ENCODE measurements at regions not wholly inside any gene's neighbourhood (a gene's known extent, or its start where the extent isn't known, plus 50 kb on each side); places are given as distances from the start of the nearest gene placed in this dataset.
"Not testable (repeated sequence)": the region's sequence is repeated elsewhere in the genome, so short reads cannot be mapped to it uniquely, and the experiment has no call there.

DNA sequence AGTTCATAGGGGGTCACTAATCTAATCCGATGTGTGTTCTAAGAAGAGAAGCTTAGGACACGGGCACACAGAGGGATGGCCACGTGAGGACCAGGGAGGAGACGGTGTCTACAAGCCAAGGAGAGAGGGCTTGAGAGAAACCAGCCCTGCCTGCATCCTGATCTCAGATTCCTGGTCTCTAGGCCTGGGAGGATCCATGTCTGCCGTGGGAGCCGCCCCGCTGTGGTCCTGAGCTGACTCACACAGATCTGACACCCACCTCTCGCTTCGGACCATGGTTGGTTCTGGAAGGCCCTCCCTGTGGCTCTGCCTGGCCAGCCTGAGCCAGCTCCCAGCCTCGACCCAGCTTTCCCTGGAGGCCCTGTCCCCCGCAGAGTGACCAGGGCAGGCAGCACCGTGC, 136.2 kb downstream of the TMEM121 start:
- not testable (repeated sequence) for H3K36me3 ChIP-seq (ENCODE audit: control insufficient read depth, insufficient read depth, low read length); H3K27ac ChIP-seq (ENCODE audit: low read length); H3K27me3 ChIP-seq (ENCODE audit: control insufficient read depth, insufficient read depth, low read length); H3K4me3 ChIP-seq (ENCODE audit: low read length); DNase-seq; H3K4me1 ChIP-seq (ENCODE audit: control insufficient read depth, insufficient read depth, low read length)
- peaks cover 22% of the 10 kb centered on the region for H3K9me3 ChIP-seq (ENCODE audit: control insufficient read depth, low read depth, low read length)
- WGBS (ENCODE audit: insufficient coverage, low lambda C conversion rate): no CpG with 5 or more reads among the region's 12 CpGs

DNA sequence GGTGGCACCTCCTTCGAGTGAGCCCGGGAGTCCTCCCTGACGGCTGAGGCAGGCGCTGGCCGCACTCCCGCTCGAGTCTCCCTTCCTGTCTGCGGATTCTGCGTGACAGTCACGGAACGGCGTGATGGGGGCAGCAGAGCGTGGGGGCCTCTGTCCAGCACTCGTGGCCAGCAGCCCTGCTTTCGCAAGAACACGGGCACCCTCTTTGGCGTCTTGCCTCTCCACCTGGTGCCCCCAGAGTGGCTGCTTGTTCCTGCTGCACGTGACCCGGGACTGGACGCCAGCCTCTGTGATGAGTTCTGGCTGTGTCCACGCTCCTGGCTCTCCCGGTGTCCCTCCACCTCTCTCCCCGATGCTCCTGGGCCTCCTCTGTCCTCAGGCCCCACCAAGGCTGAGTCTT, 136.9 kb downstream of the TMEM121 start:
- H3K4me3 ChIP-seq (ENCODE audit: low read length); H3K36me3 ChIP-seq (ENCODE audit: control insufficient read depth, insufficient read depth, low read length); H3K4me1 ChIP-seq (ENCODE audit: control insufficient read depth, insufficient read depth, low read length); H3K27ac ChIP-seq (ENCODE audit: low read length); DNase-seq; H3K27me3 ChIP-seq (ENCODE audit: control insufficient read depth, insufficient read depth, low read length): not testable (repeated sequence)
- H3K9me3 ChIP-seq (ENCODE audit: control insufficient read depth, low read depth, low read length): peaks cover 26% of the 10 kb centered on the region
- no CpG with 5 or more reads among the region's 23 CpGs for WGBS (ENCODE audit: insufficient coverage, low lambda C conversion rate)

DNA sequence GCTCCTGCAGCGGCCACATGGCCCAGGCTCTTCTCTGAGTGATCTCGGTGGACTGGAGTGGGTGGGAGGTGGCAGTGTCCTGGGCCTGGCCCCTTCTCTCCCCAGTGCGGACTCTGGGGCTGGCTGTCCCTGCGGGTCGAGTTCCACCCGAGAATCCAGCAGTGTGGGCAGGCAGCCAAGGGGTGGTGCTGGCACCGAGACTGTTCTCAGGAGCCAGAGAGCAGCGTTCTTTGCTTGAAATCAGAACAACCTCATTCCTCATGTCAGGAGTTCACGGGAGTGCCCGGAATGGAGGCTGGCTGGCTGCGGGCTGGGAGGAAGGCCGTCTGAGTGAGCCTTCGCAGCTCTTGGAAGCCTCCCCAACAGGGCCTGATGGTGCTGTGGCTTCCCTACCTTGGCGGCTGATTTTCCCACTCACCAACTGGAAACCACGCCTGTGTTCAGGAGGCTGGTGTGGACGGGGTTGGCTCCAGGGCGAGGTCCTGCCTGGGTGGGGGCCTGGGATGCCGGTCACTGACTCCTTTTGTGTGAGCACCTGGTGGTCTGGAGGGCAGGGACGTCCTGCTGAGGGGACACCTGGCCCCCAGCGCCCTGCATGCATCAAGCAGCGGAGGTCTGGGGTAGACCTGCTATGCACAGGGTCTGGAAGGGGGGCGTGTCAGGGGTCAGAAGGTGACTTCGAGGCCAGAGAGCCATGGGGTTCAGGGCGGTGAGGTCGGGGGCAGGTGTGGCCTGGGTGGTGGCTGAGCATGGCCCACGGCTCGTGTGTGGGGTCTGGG, 137.6 kb downstream of the TMEM121 start:
- not testable (repeated sequence) for DNase-seq; H3K36me3 ChIP-seq (ENCODE audit: control insufficient read depth, insufficient read depth, low read length); H3K4me3 ChIP-seq (ENCODE audit: low read length); H3K27ac ChIP-seq (ENCODE audit: low read length); H3K27me3 ChIP-seq (ENCODE audit: control insufficient read depth, insufficient read depth, low read length); H3K4me1 ChIP-seq (ENCODE audit: control insufficient read depth, insufficient read depth, low read length)
- peaks cover 29% of the 10 kb centered on the region for H3K9me3 ChIP-seq (ENCODE audit: control insufficient read depth, low read depth, low read length)
- no CpG with 5 or more reads among the region's 27 CpGs for WGBS (ENCODE audit: insufficient coverage, low lambda C conversion rate)

DNA sequence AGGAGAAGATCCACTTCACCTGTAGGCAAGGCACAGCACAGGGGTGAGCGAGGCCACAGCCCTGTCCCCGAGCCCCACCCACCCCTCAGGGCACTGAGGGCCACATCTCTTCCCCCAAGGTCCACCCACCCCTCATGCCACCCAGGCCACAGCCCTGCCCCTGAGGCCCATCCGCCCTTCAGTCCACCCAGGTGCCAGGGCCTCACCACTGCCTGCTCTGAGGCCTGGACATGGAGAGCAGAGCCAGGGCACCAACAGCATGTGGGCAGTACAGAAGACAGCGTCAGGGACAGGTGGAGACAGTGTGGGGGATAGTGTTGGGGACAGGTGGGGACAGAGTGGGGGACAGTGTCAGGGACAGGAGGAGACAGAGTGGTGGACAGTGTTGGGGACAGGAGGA, 138.3 kb downstream of the TMEM121 start:
- no peak for DNase-seq
- H3K4me3 ChIP-seq (ENCODE audit: low read length): no peak overlapping the region
- H3K36me3 ChIP-seq (ENCODE audit: control insufficient read depth, insufficient read depth, low read length): no peaks in the 10 kb centered on the region
- no peaks in the 10 kb centered on the region for H3K4me1 ChIP-seq (ENCODE audit: control insufficient read depth, insufficient read depth, low read length)
- no peak overlapping the region for H3K27ac ChIP-seq (ENCODE audit: low read length)
- no CpG with 5 or more reads among the region's 4 CpGs for WGBS (ENCODE audit: insufficient coverage, low lambda C conversion rate)
- H3K9me3 ChIP-seq (ENCODE audit: control insufficient read depth, low read depth, low read length): peaks cover 34% of the 10 kb centered on the region
- H3K27me3 ChIP-seq (ENCODE audit: control insufficient read depth, insufficient read depth, low read length): no peaks in the 10 kb centered on the region

DNA sequence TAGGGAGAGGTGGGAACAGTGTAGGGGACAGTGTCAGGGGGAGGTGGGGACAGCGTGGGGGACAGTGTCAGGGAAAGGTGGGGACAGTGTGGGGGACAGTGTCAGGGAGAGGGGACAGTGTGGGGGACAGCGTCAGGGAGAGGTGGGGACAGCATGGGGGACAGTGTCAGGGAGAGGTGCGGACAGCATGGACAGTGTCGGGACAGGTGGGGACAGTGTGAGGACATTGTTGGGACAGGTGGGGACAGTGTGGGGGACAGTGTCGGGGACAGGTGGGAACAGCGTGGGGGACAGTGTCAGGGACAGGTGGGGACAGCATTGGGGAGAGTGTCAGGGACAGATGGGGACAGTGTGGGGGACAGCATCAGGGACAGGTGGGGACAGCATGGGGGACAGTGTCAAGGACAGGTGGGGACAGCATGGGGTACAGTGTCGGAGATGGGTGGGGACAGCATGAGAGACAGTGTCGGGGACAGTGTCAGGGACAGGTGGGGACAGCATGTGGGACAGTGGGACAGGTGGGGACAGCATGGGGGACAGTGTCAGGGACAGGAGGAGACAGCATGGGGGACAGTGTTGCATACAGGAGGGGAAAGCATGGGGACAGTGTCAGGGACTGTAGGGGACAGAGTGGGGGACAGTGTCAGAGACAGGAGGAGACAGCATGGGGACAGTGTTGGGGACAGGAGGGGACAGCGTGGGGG, 139.0 kb downstream of the TMEM121 start:
- no peaks in the 10 kb centered on the region for H3K4me1 ChIP-seq (ENCODE audit: control insufficient read depth, insufficient read depth, low read length)
- no peak for DNase-seq
- H3K4me3 ChIP-seq (ENCODE audit: low read length): no peak overlapping the region
- no peaks in the 10 kb centered on the region for H3K36me3 ChIP-seq (ENCODE audit: control insufficient read depth, insufficient read depth, low read length)
- peaks cover 36% of the 10 kb centered on the region for H3K9me3 ChIP-seq (ENCODE audit: control insufficient read depth, low read depth, low read length)
- no peaks in the 10 kb centered on the region for H3K27me3 ChIP-seq (ENCODE audit: control insufficient read depth, insufficient read depth, low read length)
- 73% methylated on average over 3 of the region's 9 CpGs for WGBS (ENCODE audit: insufficient coverage, low lambda C conversion rate)
- H3K27ac ChIP-seq (ENCODE audit: low read length): no peak overlapping the region

DNA sequence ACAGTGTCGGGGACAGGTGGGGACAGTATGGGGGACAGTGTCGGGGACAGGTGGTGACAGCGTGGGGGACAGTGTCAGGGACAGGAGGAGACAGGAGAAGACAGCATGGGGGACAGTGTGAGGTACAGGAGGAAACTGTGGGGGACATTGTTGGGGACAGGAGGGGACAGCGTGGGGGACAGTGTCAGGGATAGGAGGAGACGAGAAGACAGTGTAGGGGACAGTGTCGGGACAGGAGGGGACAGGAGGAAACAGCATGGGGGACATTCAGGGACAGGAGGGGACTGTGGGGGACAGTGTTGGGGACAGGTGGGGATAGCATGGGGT, 139.5 kb downstream of the TMEM121 start:
- H3K27me3 ChIP-seq (ENCODE audit: control insufficient read depth, insufficient read depth, low read length): no peaks in the 10 kb centered on the region
- H3K27ac ChIP-seq (ENCODE audit: low read length): no peak overlapping the region
- WGBS (ENCODE audit: insufficient coverage, low lambda C conversion rate): 81% methylated on average over 3 of the region's 6 CpGs
- no peak for DNase-seq
- no peaks in the 10 kb centered on the region for H3K36me3 ChIP-seq (ENCODE audit: control insufficient read depth, insufficient read depth, low read length)
- no peak overlapping the region for H3K4me3 ChIP-seq (ENCODE audit: low read length)
- peaks cover 35% of the 10 kb centered on the region for H3K9me3 ChIP-seq (ENCODE audit: control insufficient read depth, low read depth, low read length)
- no peaks in the 10 kb centered on the region for H3K4me1 ChIP-seq (ENCODE audit: control insufficient read depth, insufficient read depth, low read length)

DNA sequence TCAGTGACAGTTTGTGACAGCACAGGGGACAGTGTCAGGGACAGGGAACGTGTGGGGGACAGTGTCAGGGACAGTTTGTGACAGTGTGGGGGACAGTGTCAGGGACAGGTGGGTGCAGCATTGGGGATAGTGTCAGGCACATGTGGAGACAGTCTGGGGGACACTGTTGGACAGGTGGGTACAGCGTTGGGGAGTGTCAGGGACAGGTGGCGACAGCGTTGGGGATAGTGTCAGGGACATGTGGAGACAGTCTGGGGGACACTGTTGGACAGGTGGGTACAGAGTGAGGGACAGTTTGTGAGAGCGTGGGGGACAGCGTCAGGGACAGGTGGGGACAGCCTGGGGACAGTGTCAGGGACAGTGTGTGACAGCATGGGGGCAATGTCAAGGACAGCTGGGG, 140.0 kb downstream of the TMEM121 start:
- Histone ChIP-seq H3K27me3 (ENCODE audit: control insufficient read depth, insufficient read depth, low read length) (no peaks in the 10 kb centered on the region), H3K9me3 (ENCODE audit: control insufficient read depth, low read depth, low read length) (peaks cover 30% of the 10 kb centered on the region), H3K4me1 (ENCODE audit: control insufficient read depth, insufficient read depth, low read length) (no peaks in the 10 kb centered on the region), H3K4me3 (ENCODE audit: low read length) (no peak overlapping the region), H3K27ac (ENCODE audit: low read length) (no peak overlapping the region), H3K36me3 (ENCODE audit: control insufficient read depth, insufficient read depth, low read length) (no peaks in the 10 kb centered on the region)
- DNase-seq: no peak
- WGBS (ENCODE audit: insufficient coverage, low lambda C conversion rate): no CpG with 5 or more reads among the region's 6 CpGs

DNA sequence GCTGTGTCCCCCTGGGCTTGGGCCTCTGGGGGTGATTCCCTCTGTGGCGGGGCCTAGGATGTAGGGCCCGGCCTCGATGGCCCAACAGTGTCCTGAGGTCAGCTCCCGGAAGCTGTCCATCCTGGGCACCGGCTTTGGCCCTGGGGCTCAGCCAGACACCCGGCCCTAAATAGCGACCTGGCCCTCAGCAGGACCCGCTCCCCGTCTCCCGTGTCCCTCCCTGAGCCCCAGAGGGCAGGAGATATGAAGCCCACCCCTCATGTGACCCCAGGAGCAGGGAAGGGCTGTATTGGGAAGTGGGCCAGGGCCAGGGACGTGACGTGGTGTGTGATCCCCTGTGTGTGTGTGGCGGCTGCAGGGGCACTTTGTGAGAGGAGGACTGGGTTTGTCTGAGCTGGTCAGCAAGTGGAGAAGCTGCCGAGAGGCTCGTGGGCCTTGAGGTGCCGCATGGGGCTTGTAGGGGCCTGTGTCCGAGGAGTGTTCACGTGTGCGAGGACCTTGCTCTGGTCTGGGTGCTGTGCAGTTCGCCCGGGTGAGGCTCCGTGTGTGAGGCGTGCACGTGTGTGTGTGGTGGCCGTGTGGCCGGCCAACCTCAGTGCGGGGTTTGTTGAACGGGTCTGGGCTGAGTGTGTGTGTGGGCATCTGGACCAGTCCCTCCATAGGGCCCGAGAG, 140.7 kb downstream of the TMEM121 start:
- peaks cover 30% of the 10 kb centered on the region for H3K9me3 ChIP-seq (ENCODE audit: control insufficient read depth, low read depth, low read length)
- H3K27me3 ChIP-seq (ENCODE audit: control insufficient read depth, insufficient read depth, low read length); DNase-seq; H3K36me3 ChIP-seq (ENCODE audit: control insufficient read depth, insufficient read depth, low read length); H3K4me3 ChIP-seq (ENCODE audit: low read length); H3K27ac ChIP-seq (ENCODE audit: low read length); H3K4me1 ChIP-seq (ENCODE audit: control insufficient read depth, insufficient read depth, low read length): not testable (repeated sequence)
- WGBS (ENCODE audit: insufficient coverage, low lambda C conversion rate): no CpG with 5 or more reads among the region's 29 CpGs

DNA sequence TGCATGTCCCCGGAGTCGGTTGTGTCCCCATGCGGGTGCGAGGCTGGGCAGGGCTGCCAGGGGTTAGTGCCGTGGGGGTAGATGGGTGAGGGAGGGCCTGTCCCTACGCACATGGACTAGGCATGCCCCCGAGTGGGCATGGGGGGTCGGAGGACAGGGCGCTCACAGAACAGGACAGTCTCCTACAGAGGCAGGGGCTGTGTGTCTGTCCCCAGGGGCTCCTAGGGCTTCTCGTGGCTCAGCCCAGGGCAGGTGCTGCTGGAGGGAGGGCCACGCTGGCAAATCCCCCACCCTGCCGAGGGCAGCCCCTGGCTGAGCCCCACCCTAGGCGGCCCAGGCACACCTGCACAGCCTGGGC, 141.3 kb downstream of the TMEM121 start:
- WGBS (ENCODE audit: insufficient coverage, low lambda C conversion rate): no CpG with 5 or more reads among the region's 13 CpGs
- not testable (repeated sequence) for DNase-seq; H3K36me3 ChIP-seq (ENCODE audit: control insufficient read depth, insufficient read depth, low read length)

DNA sequence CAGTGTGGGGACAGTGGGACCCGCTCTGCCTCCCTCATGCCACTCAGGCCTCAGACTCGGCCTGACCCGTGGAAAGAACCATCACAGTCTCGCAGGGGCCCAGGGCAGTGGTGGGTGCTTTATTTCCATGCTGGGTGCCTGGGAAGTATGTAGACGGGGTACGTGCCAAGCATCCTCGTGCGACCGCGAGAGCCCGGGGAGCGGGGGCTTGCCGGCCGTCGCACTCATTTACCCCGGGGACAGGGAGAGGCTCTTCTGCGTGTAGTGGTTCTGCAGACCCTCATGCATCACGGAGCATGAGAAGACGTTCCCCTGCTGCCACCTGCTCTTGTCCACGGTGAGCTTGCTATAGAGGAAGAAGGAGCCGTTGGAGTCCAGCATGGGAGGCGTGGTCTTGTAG, 141.6 kb downstream of the TMEM121 start:
- H3K36me3 ChIP-seq (ENCODE audit: control insufficient read depth, insufficient read depth, low read length); H3K4me1 ChIP-seq (ENCODE audit: control insufficient read depth, insufficient read depth, low read length); H3K27me3 ChIP-seq (ENCODE audit: control insufficient read depth, insufficient read depth, low read length); H3K4me3 ChIP-seq (ENCODE audit: low read length); H3K27ac ChIP-seq (ENCODE audit: low read length); DNase-seq: not testable (repeated sequence)
- H3K9me3 ChIP-seq (ENCODE audit: control insufficient read depth, low read depth, low read length): peaks cover 30% of the 10 kb centered on the region
- no CpG with 5 or more reads among the region's 22 CpGs for WGBS (ENCODE audit: insufficient coverage, low lambda C conversion rate)

More for the DNA sequence above, 141.3 kb downstream of the TMEM121 start:
- peaks cover 30% of the 10 kb centered on the region for H3K9me3 ChIP-seq (ENCODE audit: control insufficient read depth, low read depth, low read length)
- H3K4me1 ChIP-seq (ENCODE audit: control insufficient read depth, insufficient read depth, low read length); H3K27ac ChIP-seq (ENCODE audit: low read length); H3K4me3 ChIP-seq (ENCODE audit: low read length); H3K27me3 ChIP-seq (ENCODE audit: control insufficient read depth, insufficient read depth, low read length): not testable (repeated sequence)

All from large intestine (tissue), 3 donors.